Fibroblast of lung (primary cell): ENCODE measurements at regions not wholly inside any gene's neighbourhood (a gene's known extent, or its start where the extent isn't known, plus 50 kb on each side); places are given as distances from the start of the nearest gene placed in this dataset.

Experiments used
- EZH2 ChIP-seq: IDR thresholded peaks from 2 replicates; pipeline ENCODE4 v1.5.1; 2012; ENCODE audit warnings: low read length, control low read depth, mild to moderate bottlenecking; ENCODE audit errors: missing control alignments
- TF ChIP-seq, protein P1 (sequence below), 2 donors: IDR thresholded peaks in 1 of 2; conservative IDR thresholded peaks in 1 of 2; 1 replicate in 1 of 2; 2 replicates in 1 of 2; pipeline ENCODE4 v1.5.1; 2011 to 2012; ENCODE audit warnings: low read length in 2 of 2, control low read depth in 1 of 2, inconsistent platforms in 1 of 2, low read depth in 1 of 2, mild to moderate bottlenecking in 1 of 2

DNA sequence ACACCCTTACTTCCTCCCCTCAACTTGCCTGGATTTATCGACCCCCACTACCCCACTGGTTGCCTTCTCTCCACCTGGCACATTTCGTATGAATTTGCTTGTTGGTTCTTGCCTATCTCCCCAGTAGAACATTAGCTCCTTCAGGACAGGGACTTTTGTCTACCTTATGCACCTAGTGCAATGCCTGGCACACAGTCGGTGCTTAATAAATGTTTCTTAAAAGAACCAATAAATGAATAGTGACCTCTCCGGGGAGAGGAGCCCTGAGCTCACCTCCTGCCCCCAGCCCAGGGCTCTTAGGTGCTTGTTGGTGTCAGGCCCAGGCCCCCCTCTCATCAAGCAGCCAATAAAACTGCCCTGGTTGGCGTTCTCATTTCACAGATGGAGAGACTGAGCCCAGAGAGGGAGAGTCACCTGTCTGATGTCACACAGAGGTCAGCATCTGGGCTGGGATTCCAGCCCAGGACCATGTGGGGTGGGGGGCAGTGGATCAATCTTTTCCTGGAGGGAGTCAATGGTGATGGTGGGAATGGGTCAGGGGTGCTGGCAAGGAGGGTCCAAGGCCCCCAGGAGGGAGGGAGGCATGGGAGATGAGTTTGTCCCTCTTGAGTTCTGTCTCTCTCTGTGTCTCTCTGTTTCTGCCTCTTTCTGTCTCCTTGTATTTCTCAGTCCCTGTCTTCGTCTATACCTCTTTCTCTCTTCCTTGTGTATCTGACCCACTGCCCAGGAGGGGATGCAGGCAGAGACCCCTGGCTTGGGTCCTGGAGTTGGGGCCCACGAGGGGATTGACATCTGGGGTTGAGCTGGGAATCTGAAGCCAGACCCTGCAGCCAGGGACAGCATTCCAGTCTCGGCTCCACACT, 89.6 kb downstream of the CEBPB start:
- TF ChIP-seq, protein P1, sequence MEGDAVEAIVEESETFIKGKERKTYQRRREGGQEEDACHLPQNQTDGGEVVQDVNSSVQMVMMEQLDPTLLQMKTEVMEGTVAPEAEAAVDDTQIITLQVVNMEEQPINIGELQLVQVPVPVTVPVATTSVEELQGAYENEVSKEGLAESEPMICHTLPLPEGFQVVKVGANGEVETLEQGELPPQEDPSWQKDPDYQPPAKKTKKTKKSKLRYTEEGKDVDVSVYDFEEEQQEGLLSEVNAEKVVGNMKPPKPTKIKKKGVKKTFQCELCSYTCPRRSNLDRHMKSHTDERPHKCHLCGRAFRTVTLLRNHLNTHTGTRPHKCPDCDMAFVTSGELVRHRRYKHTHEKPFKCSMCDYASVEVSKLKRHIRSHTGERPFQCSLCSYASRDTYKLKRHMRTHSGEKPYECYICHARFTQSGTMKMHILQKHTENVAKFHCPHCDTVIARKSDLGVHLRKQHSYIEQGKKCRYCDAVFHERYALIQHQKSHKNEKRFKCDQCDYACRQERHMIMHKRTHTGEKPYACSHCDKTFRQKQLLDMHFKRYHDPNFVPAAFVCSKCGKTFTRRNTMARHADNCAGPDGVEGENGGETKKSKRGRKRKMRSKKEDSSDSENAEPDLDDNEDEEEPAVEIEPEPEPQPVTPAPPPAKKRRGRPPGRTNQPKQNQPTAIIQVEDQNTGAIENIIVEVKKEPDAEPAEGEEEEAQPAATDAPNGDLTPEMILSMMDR (conservative IDR thresholded peaks at IDR 0.05 in 1 of 2, IDR thresholded peaks at IDR 0.05 in 1 of 2; ENCODE audit: low read depth in 1 of 2, low read length in 2 of 2), result no peak
- no peak for TF ChIP-seq EZH2
